ENCODE measurements at regions not wholly inside any gene's neighbourhood (a gene's known extent, or its start where the extent isn't known, plus 50 kb on each side); places are given as distances from the start of the nearest gene placed in this dataset.
"Not testable (repeated sequence)": the region's sequence is repeated elsewhere in the genome, so short reads cannot be mapped to it uniquely, and the experiment has no call there.

DNA sequence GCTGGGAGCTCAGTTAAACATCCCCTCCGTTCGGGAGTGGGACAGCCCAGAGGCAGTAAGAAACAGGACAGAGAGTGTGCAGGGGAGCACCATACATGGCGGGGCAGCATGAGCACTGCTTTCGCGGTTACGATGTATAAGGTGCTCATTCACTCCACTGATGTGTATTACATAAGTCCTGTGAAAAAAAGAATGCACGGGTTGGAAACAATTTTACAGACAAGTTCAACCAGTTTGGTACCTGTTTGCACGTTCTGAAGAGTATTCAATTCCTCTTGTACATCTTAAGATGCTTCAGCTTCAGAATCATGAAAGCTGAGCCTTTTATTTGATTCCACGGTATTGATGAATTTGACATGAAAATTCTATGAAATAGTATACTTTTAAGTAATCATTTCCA, 97.8 kb upstream of the NETO1 start:
- Mint-ChIP-seq H3K4me3 (no peak overlapping the region), H3K9me3 (no peaks in the 10 kb centered on the region), H3K27me3 (ENCODE audit: low read depth) (no peaks in the 10 kb centered on the region), H3K36me3 (ENCODE audit: low read depth) (no peaks in the 10 kb centered on the region), H3K27ac (no peak overlapping the region), H3K4me1 (no peaks in the 10 kb centered on the region)
- TF ChIP-seq, protein P1, sequence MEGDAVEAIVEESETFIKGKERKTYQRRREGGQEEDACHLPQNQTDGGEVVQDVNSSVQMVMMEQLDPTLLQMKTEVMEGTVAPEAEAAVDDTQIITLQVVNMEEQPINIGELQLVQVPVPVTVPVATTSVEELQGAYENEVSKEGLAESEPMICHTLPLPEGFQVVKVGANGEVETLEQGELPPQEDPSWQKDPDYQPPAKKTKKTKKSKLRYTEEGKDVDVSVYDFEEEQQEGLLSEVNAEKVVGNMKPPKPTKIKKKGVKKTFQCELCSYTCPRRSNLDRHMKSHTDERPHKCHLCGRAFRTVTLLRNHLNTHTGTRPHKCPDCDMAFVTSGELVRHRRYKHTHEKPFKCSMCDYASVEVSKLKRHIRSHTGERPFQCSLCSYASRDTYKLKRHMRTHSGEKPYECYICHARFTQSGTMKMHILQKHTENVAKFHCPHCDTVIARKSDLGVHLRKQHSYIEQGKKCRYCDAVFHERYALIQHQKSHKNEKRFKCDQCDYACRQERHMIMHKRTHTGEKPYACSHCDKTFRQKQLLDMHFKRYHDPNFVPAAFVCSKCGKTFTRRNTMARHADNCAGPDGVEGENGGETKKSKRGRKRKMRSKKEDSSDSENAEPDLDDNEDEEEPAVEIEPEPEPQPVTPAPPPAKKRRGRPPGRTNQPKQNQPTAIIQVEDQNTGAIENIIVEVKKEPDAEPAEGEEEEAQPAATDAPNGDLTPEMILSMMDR (IDR thresholded peaks at IDR 0.05; ENCODE audit: unreplicated experiment in 3 of 3): no peak

DNA sequence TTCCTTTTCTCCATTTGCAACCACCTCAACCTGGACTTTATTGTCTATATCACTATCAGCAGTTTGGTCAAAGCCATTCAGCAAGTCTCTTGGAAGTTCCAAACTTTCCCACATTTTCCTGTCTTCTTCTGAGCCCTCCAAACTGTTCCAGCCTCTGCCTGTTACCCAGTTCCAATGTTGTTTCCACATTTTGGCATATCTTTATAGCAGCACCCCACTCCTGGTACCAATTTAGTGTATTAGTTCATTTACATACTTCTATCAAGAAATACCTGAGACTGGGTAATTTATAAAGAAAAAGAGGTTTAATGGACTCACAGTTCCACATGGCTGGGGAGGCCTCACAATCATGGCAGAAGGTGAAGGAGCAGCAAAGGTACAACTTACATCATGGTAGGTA, 90.4 kb upstream of the NETO1 start:
- not testable (repeated sequence) for H3K27ac Mint-ChIP-seq; H3K36me3 Mint-ChIP-seq (ENCODE audit: low read depth); H3K4me3 Mint-ChIP-seq; H3K27me3 Mint-ChIP-seq (ENCODE audit: low read depth); H3K4me1 Mint-ChIP-seq
- H3K9me3 Mint-ChIP-seq: peaks cover 22% of the 10 kb centered on the region

DNA sequence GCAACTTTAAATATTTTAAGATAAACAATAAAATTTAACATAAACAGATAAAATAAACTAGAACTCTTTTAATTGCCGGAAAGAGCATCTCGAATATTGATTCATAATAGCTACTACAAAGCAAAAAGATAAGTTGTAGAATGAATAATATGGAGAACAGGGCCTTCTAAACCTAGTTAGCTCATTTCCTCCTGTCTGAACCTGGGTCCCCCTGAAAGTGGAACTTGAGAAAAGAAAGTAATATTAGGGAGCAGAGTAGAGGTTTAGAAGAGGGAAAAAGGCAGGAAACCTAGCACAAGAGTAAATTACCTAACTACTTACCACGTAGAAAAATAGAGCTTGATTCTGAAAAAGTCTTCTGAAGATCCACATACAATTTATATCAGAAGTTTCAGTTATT, 80.7 kb upstream of the NETO1 start:
- Mint-ChIP-seq H3K4me3 (no peak overlapping the region), H3K27me3 (ENCODE audit: low read depth) (no peaks in the 10 kb centered on the region), H3K36me3 (ENCODE audit: low read depth) (no peaks in the 10 kb centered on the region), H3K4me1 (no peaks in the 10 kb centered on the region), H3K9me3 (no peaks in the 10 kb centered on the region), H3K27ac (no peak overlapping the region)
- TF ChIP-seq, protein P1 (IDR thresholded peaks at IDR 0.05; ENCODE audit: unreplicated experiment in 3 of 3): no peak

DNA sequence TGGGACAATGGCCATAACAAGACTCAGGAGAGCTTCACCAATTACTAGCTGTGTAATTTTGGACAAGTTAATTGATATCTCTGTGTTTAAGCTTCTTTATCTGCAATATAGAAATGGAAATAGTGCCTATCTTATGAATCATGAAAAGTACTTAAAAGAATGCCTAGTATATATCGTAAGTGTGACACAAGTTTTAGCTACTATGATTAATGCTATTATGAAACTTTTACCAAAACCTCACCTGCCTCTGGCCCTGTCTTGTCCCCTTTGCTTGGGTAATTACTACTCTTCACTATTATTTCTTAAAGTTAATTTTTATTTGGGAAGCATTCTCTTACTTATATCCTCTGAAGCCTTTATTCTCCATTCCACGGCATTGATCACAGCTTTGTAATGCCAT, 75.0 kb upstream of the NETO1 start:
- TF ChIP-seq, protein P1 (IDR thresholded peaks at IDR 0.05; ENCODE audit: unreplicated experiment in 3 of 3): no peak
- H3K4me1 Mint-ChIP-seq: no peaks in the 10 kb centered on the region
- H3K36me3 Mint-ChIP-seq (ENCODE audit: low read depth): no peaks in the 10 kb centered on the region
- peaks cover 3% of the 10 kb centered on the region for H3K27me3 Mint-ChIP-seq (ENCODE audit: low read depth)
- no peak overlapping the region for H3K4me3 Mint-ChIP-seq
- no peak overlapping the region for H3K27ac Mint-ChIP-seq
- no peaks in the 10 kb centered on the region for H3K9me3 Mint-ChIP-seq

DNA sequence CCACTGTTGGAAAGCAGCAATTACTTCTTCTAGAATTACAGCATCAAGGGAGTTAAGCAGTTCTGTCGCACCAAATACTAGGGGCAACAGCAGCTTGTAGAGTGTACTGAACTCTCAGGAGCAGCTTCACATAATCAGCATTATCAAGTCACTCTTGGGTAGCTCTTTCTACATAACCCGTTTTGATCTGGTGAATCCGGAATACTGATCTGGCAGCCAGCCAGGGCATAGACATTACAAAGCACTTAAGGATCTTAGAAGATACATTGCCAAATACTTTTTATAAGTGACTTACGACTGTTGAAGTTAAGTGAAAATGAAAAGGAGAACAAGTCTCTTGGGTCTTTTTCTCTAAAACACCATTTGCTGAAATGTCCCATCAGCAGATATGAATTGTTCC, 73.2 kb upstream of the NETO1 start:
- H3K9me3 Mint-ChIP-seq: no peaks in the 10 kb centered on the region
- H3K27me3 Mint-ChIP-seq (ENCODE audit: low read depth): peaks cover 3% of the 10 kb centered on the region
- no peak overlapping the region for H3K4me3 Mint-ChIP-seq
- TF ChIP-seq, protein P1 (IDR thresholded peaks at IDR 0.05; ENCODE audit: unreplicated experiment in 3 of 3): no peak
- H3K4me1 Mint-ChIP-seq: no peaks in the 10 kb centered on the region
- H3K36me3 Mint-ChIP-seq (ENCODE audit: low read depth): no peaks in the 10 kb centered on the region
- H3K27ac Mint-ChIP-seq: no peak overlapping the region

DNA sequence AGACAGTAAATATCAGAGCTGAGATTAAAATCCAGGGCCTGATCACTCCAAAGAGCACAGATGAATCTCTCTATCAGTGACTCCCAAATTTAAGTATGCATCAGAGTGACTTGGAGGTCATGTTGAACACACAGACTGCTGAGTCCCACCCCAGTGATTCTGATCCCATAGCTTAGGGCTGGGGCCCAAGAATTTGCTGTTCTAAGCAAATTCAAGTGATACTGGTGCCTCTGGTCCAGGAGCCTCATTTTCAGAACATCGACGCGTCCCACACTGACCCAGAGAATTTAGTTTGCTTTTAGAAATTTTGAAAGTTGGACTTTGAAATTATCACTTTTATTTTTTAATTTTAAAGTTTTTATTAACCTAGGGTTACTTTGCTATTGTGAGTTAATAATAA, 72.7 kb upstream of the NETO1 start:
- H3K27me3 Mint-ChIP-seq (ENCODE audit: low read depth): peaks cover 3% of the 10 kb centered on the region
- H3K4me1 Mint-ChIP-seq: no peaks in the 10 kb centered on the region
- no peak overlapping the region for H3K4me3 Mint-ChIP-seq
- H3K9me3 Mint-ChIP-seq: no peaks in the 10 kb centered on the region
- no peaks in the 10 kb centered on the region for H3K36me3 Mint-ChIP-seq (ENCODE audit: low read depth)
- H3K27ac Mint-ChIP-seq: no peak overlapping the region
- TF ChIP-seq, protein P1 (IDR thresholded peaks at IDR 0.05; ENCODE audit: unreplicated experiment in 3 of 3): no peak

DNA sequence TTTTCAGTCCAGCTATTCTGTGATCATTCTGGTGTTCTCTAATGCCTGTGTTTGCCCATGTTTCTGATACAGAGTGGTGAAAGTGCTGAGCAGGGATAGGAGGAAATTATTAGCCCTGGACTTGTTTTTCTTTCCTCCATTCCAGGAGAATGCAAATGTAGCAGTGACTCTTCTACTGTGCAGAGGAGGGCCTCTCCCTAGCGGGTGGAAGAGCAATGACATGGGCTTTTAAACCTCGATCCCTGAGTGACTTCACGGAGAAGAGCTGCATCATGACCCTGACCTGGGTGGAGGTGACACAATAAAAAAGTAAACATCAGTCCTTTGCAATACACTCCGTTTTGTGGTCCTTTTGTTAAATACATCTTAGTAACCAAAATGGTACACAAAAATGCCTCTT, 68.0 kb upstream of the NETO1 start:
- H3K27ac Mint-ChIP-seq: no peak overlapping the region
- no peak overlapping the region for H3K4me3 Mint-ChIP-seq
- H3K27me3 Mint-ChIP-seq (ENCODE audit: low read depth): peaks cover 3% of the 10 kb centered on the region
- TF ChIP-seq, protein P1 (IDR thresholded peaks at IDR 0.05; ENCODE audit: unreplicated experiment in 3 of 3): no peak
- H3K9me3 Mint-ChIP-seq: no peaks in the 10 kb centered on the region
- no peaks in the 10 kb centered on the region for H3K36me3 Mint-ChIP-seq (ENCODE audit: low read depth)
- no peaks in the 10 kb centered on the region for H3K4me1 Mint-ChIP-seq

All from nephron (organoid).